Mucosa of descending colon (tissue), 3 donors: ENCODE measurements at regions not wholly inside any gene's neighbourhood (a gene's known extent, or its start where the extent isn't known, plus 50 kb on each side); places are given as distances from the start of the nearest gene placed in this dataset.

Source experiments
- ATAC-seq: fragments of 200-7000 bp; cut with Tn5 transposase; one replicate; pipeline ENCODE4 v1.9.1; 2020; ENCODE audit warnings: mild to moderate bottlenecking, moderate library complexity
- DNase-seq, 3 donors: peaks; one replicate each; pipeline ENCODE4 v3.0.0-alpha.2; 2020
- H3K36me3 ChIP-seq: fragments of 200-600 bp; one replicate; pipeline ENCODE4 v1.8.0; 2021; ENCODE audit warnings: low read depth, mild to moderate bottlenecking
- H3K4me1 ChIP-seq: fragments of 200-600 bp; one replicate; pipeline ENCODE4 v1.8.0; 2021; ENCODE audit warnings: low read depth, mild to moderate bottlenecking
- H3K4me3 ChIP-seq: fragments of 200-600 bp; one replicate; pipeline ENCODE4 v1.8.0; 2021; ENCODE audit warnings: mild to moderate bottlenecking
- H3K9me3 ChIP-seq: fragments of 200-600 bp; one replicate; pipeline ENCODE4 v1.8.0; 2021; ENCODE audit warnings: mild to moderate bottlenecking
- intact Hi-C, 2 donors: fragments of 100-400 bp; cut with DNase I in 1 of 2; cut with micrococcal nuclease in 1 of 2; formaldehyde crosslinking; loops; one replicate each; pipeline versions ENCODE4 v1.11.0 to v1.11.1; 2022; cut with DNase I, micrococcal nuclease
- TF ChIP-seq, protein P1 (sequence below): fragments of 200-600 bp; IDR thresholded peaks from one replicate; pipeline ENCODE4 v1.8.0; 2022; ENCODE audit warnings: antibody characterized with exemption, mild to moderate bottlenecking
- donor health status: DM: no; HTN: no; CAD: no; lungs with moderate emphysema.
- donor health status: DM: no; HTN: no; CAD: no.
- donor health status: DM: no; HTN: yes; CAD: no.

GRCh38 chr13:22114630-22115311 is 443.9 kb downstream of the FGF9 start:
- peak; percentile 79 for ATAC-seq
- intact Hi-C loops: no loop called here
- Histone ChIP-seq H3K9me3 (no peaks in the 10 kb centered on the region), H3K36me3 (no peaks in the 10 kb centered on the region), H3K4me1 (no peaks in the 10 kb centered on the region), H3K4me3 (no peak overlapping the region)
- peak in 1 of 3 donors; percentile 30 for DNase-seq
- TF ChIP-seq, protein P1, sequence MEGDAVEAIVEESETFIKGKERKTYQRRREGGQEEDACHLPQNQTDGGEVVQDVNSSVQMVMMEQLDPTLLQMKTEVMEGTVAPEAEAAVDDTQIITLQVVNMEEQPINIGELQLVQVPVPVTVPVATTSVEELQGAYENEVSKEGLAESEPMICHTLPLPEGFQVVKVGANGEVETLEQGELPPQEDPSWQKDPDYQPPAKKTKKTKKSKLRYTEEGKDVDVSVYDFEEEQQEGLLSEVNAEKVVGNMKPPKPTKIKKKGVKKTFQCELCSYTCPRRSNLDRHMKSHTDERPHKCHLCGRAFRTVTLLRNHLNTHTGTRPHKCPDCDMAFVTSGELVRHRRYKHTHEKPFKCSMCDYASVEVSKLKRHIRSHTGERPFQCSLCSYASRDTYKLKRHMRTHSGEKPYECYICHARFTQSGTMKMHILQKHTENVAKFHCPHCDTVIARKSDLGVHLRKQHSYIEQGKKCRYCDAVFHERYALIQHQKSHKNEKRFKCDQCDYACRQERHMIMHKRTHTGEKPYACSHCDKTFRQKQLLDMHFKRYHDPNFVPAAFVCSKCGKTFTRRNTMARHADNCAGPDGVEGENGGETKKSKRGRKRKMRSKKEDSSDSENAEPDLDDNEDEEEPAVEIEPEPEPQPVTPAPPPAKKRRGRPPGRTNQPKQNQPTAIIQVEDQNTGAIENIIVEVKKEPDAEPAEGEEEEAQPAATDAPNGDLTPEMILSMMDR: no peak

- intact Hi-C loops: no loop called here
- ATAC-seq: no peak
- TF ChIP-seq, protein P1: no peak
Observed at GRCh38 chr13:22118158-22118557, 447.3 kb downstream of the FGF9 start.

DNA sequence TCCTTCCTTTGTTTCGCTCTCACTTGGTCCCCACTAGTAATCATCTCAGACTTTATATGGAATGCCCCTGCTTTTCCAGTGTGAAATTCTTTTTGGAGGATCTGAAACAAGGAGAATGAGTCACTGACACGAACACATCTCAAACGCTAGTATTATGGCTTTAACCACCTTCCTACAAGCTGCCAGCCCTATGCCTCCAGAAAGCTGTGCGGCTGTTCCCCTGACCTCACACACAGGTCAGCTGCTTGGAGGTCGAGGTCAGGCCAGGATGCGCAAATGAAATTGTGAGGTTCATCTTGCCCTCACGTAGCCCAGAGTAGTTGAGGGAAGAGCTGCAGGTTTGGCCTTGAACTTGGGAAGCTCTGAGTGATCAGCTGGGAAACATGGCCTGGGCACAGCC is 449.8 kb downstream of the FGF9 start:
- intact Hi-C loops: no loop called here
- ATAC-seq (no peak), DNase-seq (no peak)
- Histone ChIP-seq H3K9me3 (no peaks in the 10 kb centered on the region), H3K4me1 (no peaks in the 10 kb centered on the region), H3K4me3 (no peak overlapping the region), H3K36me3 (no peaks in the 10 kb centered on the region)
- TF ChIP-seq, protein P1: no peak

More at GRCh38 chr13:22118158-22118557, 447.3 kb downstream of the FGF9 start:
- DNase-seq: no peak
- H3K36me3 ChIP-seq: no peaks in the 10 kb centered on the region
- no peaks in the 10 kb centered on the region for H3K4me1 ChIP-seq
- H3K9me3 ChIP-seq: no peaks in the 10 kb centered on the region
- H3K4me3 ChIP-seq: no peak overlapping the region

DNA sequence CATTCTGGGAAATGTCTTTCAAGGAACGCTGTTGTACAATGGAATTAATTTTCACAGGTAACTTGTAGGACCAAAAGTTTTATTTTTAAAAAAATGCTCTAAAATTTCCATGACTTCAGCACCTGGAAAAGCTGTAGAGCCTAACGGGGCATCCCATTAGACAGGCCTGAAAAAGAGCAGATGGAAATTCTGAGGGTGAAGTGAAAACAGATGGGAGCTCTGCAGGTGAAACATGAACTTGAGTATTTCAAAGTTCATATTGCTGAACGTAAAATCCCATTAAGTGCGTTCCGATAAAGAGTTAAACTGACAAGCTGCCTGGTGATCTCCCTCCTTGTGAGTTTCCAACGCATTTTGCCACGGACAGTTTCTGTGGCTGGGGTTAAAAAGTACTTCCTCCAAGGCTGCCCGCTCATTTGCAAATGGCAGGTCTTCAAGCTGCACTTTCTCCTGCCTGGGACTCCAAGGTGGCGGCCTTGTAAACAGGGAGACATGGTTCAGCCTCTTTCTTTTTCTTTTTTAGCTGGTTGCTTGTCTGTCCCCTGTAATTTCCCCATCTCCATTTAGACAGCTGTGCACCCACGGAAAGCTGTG is 450.4 kb downstream of the FGF9 start:
- no peak overlapping the region for H3K4me3 ChIP-seq
- H3K4me1 ChIP-seq: no peaks in the 10 kb centered on the region
- TF ChIP-seq, protein P1: no peak
- intact Hi-C loops: no loop called here
- DNase-seq (no peak), ATAC-seq (no peak)
- H3K9me3 ChIP-seq: no peaks in the 10 kb centered on the region
- H3K36me3 ChIP-seq: no peaks in the 10 kb centered on the region

DNA sequence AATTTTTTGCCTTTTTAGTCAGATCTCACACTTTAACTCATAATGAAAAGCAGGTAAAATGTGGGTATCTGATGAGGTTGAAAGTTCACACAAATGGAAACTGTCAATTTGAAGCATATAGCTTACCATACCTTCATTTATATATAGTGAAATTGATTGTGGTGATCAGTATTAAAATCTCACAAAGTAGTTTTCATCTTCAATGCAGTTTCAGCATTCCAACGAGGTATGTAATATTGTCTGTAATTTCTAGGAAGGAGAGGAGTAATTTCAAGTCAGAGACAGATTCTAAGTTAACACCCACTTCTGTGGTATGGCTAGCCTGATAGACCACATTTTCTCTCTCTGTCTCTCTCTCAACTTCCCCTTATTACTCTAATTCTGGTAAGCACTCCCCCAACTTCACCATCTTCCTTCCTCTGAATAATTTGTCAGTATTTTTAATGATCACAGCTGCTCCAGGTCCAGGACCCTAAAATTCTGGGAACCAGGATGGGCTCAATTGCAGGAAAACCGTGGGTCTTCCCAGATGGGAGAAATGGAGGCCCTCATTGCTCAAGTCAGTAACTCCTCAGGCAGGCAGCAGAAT is 455.7 kb downstream of the FGF9 start:
- ATAC-seq (peak; percentile 20), DNase-seq (no peak)
- intact Hi-C loops: no loop called here
- TF ChIP-seq, protein P1: no peak
- H3K4me1 ChIP-seq: no peaks in the 10 kb centered on the region
- H3K9me3 ChIP-seq: no peaks in the 10 kb centered on the region
- H3K4me3 ChIP-seq: no peak overlapping the region
- H3K36me3 ChIP-seq: no peaks in the 10 kb centered on the region
